Stimulated activated CD4-positive, alpha-beta T cell treated with anti-CD3 and anti-CD28 coated beads, Interleukin-15, amount 100 ng/mL, for 1 hour (primary cell): ENCODE measurements at regions not wholly inside any gene's neighbourhood (a gene's known extent, or its start where the extent isn't known, plus 50 kb on each side); places are given as distances from the start of the nearest gene placed in this dataset.

Experiments used
- DNase-seq, 2 donors: peaks; one replicate each; pipeline ENCODE4 v3.0.0-alpha.2; 2020; ENCODE audit warnings: low read depth in 1 of 2, low spot score in 1 of 2

GRCh38 chr6:170116636-170117035 lies 174.2 kb downstream of the DLL1 start:
- no peak for DNase-seq

GRCh38 chr6:170114956-170115855 lies 175.7 kb downstream of the DLL1 start:
- DNase-seq = no peak

- DNase-seq = no peak
Measured at GRCh38 chr6:170114187-170114945, 176.5 kb downstream of the DLL1 start.

- DNase-seq = no peak
Measured at GRCh38 chr6:170113141-170113540, 177.7 kb downstream of the DLL1 start.

GRCh38 chr6:170112583-170112860 lies 178.4 kb downstream of the DLL1 start:
- no peak for DNase-seq

- DNase-seq = no peak
Measured at GRCh38 chr6:170111816-170112582, 178.9 kb downstream of the DLL1 start.

- no peak for DNase-seq
Measured at GRCh38 chr6:170111141-170111664, 179.7 kb downstream of the DLL1 start.

GRCh38 chr6:170110201-170111140 lies 180.4 kb downstream of the DLL1 start:
- no peak for DNase-seq

- no peak for DNase-seq
Measured at GRCh38 chr6:170108890-170109587, 181.8 kb downstream of the DLL1 start.

- no peak for DNase-seq
Measured at GRCh38 chr6:170108456-170108855, 182.4 kb downstream of the DLL1 start.

- no peak for DNase-seq
Measured at GRCh38 chr6:170107606-170108222, 183.2 kb downstream of the DLL1 start.

GRCh38 chr6:170106906-170107525 lies 183.9 kb downstream of the DLL1 start:
- DNase-seq = no peak

GRCh38 chr6:170102582-170103481 lies 188.0 kb downstream of the DLL1 start:
- DNase-seq = no peak

GRCh38 chr6:170102038-170102437 lies 188.8 kb downstream of the DLL1 start:
- no peak for DNase-seq

GRCh38 chr6:170101281-170102035 lies 189.4 kb downstream of the DLL1 start:
- DNase-seq = no peak

- DNase-seq = no peak
Measured at GRCh38 chr6:170100046-170100445, 190.8 kb downstream of the DLL1 start.

- no peak for DNase-seq
Measured at GRCh38 chr6:170099387-170099786, 191.5 kb downstream of the DLL1 start.
